ENCODE measurements at regions not wholly inside any gene's neighbourhood (a gene's known extent, or its start where the extent isn't known, plus 50 kb on each side); places are given as distances from the start of the nearest gene placed in this dataset.

DNA sequence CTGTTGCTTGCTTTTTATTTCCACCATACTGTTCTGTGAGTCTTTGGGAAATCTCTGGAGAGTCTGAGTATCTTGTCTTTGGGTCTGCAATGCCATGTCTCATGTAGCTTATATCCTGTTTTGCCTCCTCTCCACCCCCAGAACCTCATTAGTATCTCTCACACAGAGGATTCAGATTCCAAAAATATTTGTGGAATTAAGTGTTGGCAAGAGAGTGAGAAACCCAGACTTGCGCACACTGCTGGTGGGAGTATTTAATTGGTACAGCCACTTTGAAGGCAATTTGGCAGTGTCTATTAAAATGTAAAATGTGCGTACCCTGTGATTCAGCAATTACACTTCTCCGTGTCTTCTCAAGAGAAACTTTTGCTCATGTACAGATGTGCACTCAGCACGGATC, 68.6 kb downstream of the ZNF621 start:
- DNase-seq (ENCODE audit: low read depth), result no peak

DNA sequence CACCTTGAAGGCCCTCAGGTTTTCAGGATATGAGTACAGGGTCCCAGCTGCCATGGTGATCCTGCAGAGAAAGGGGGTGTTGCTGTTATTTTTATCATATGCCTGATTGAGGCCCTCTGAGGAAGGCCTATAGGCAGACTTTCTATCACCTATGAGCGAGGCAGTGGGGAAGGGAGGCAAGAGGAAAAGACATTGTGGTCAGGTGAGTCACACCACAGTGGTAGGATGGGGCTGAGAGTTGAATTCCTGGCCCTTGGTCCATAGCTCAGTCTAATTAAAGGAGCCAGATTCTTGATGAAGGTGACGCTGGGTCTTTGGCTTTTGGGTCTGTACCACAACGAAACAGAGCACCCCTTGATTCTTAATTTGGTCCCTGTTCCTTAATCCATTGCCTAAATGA, 72.7 kb downstream of the ZNF621 start:
- no peak for DNase-seq (ENCODE audit: low read depth)

- DNase-seq (ENCODE audit: low read depth), result no peak
Measured at GRCh38 chr3:40598338-40598737, 73.6 kb downstream of the ZNF621 start.

DNA sequence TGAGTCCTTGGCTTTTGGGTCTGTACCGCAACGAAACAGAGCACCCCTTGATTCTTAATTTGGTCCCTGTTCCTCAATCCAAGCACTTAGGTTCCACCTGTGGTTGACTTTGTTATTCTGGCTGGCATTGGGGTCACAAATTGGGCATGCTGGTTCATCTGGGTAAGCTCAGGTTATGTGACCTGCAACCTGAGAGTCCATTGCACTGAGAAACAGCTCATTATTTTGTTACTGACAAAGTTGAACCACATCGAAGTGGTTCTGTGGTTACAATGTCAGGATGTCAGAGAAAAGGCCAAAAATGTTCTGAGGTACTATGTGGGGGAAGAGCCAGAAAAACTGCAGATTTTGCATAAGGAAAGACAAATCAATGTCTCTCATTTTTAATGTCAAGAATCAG, 74.2 kb downstream of the ZNF621 start:
- DNase-seq (ENCODE audit: low read depth), result no peak

GRCh38 chr3:40602778-40603385, 78.1 kb downstream of the ZNF621 start:
- no peak for DNase-seq (ENCODE audit: low read depth)

DNA sequence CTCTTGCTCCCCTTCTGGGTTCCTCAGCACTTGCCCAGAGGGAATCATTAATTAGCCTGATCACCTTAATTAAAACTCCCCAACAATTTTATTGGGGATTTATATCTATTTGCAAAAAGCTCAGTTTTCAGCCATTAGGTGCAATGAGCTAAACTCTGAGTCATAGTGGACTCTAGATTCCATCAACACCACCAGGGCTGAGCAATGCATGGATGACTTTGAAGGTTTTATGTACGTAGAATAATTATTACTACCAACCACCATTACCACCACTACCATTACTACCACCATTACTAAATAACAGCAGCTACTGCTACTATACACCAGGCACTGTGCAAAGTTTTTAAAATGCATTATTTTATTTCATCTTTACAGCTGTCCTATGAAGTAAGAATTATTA, 81.2 kb downstream of the ZNF621 start:
- no peak for DNase-seq (ENCODE audit: low read depth)

GRCh38 chr3:40608091-40608490, 83.3 kb downstream of the ZNF621 start:
- no peak for DNase-seq (ENCODE audit: low read depth)

GRCh38 chr3:40613306-40613705, 88.5 kb downstream of the ZNF621 start:
- no peak for DNase-seq (ENCODE audit: low read depth)

GRCh38 chr3:40615110-40615915, 90.6 kb downstream of the ZNF621 start:
- no peak for DNase-seq (ENCODE audit: low read depth)

DNA sequence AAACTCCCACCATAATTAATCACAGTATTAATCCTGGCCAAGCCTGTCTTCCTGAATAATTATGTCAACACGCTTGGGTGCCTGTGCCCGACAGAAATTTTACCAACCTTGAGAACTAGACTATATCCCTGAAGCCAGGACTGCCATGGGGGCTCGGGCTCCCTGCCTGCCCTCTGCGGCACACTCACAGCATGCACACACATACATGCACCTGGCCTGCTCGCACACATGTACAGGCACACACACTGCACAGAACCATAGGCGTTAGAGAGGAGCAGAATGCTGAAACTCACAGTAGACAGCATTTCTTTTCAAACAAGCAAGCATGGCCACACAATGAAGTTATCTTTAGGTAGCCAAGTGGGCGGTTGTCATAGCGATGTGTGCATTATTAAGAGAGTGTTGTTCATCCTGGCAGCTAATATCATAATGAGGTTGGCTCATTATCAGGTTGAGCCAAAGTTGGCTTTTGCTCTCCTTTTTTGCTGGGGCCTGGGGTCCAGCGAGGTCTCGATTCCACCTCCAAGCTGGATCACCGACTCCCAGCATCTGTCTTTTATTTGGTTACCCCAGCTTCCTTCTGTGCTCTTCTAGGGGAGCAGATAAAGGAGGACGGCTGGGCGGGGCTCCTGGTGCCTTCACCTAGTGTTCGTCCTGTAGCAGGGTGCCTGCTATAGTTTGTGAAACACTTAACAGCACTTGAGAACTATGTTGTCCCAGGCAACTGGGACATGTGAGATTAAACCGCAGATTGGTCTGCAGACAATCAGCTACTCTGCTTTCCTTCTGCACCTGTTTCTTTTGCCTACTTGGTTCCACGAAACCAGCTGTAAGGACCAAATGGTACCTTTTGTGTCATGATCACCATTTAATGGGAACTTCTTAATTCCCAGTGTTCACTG, 91.4 kb downstream of the ZNF621 start:
- no peak for DNase-seq (ENCODE audit: low read depth)

DNA sequence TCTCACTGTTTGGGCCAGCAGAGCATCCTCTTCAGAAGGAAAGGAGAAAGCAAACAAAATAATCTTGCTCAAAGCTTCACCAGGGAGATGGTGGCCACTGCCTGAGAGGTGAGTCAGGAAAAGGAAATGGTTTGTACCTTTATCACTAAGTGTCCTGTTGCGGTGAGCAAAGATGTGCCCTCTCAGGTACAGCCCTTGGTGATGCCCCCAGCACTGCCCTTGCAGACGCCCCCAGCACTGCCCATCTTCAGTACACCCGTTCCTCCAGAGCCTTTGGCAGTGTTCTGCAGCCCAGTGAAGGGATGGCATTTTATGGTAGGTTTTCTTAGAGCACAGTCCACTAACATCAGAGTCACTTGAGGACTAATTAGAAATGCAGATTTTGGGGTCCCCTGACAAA, 92.3 kb downstream of the ZNF621 start:
- no peak for DNase-seq (ENCODE audit: low read depth)

GRCh38 chr3:40618158-40618557, 93.4 kb downstream of the ZNF621 start:
- no peak for DNase-seq (ENCODE audit: low read depth)

GRCh38 chr3:40620151-40620550, 95.4 kb downstream of the ZNF621 start:
- no peak for DNase-seq (ENCODE audit: low read depth)

DNA sequence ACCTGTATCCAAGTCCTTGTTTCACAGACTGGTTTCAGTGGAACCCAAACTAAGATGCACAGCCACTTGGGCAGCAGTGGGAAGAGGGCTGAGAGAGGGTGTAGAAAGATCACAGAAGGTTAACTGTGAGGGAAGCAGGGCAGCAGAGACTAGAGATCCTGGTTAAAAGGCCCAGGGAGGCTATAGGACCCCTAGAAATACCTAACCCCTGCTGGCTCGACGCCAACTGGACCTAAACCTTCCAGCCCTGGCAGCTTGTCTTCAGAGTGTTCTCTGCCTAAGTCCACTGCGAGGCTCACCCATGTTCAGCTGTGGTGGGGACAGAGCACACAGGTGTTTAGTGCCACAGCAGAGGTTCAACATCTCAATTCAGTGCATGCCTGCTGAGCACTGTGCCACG, 96.5 kb downstream of the ZNF621 start:
- DNase-seq (ENCODE audit: low read depth), result no peak

GRCh38 chr3:40623567-40623966, 98.8 kb downstream of the ZNF621 start:
- no peak for DNase-seq (ENCODE audit: low read depth)

GRCh38 chr3:40624189-40624769, 99.5 kb downstream of the ZNF621 start:
- DNase-seq (ENCODE audit: low read depth), result no peak

- no peak for DNase-seq (ENCODE audit: low read depth)
Measured at GRCh38 chr3:40627095-40627494, 102.3 kb downstream of the ZNF621 start.

- DNase-seq (ENCODE audit: low read depth), result no peak
Measured at GRCh38 chr3:40628984-40629383, 104.2 kb downstream of the ZNF621 start.

- no peak for DNase-seq (ENCODE audit: low read depth)
Measured at GRCh38 chr3:40631341-40631995, 106.7 kb downstream of the ZNF621 start.

DNA sequence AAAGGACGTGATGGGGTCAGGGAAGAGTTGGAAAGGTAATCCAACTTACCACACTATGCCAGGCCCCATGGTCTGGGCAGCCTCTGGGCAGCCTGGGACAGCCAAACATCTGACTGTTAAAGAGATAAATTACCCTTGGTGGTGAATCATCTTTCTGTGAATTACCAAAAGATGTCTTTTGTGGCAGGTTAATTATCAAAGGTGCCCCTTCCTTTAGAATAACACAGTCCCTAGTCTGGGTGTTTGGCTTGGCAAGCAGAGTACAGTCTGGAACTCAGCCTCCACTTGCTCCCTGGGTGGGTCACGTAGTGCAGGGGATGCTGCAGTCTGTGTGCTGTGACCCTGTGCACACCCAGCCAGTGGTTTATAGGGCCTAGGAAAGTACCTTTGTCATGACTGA, 113.1 kb downstream of the ZNF621 start:
- DNase-seq (ENCODE audit: low read depth), result no peak

DNA sequence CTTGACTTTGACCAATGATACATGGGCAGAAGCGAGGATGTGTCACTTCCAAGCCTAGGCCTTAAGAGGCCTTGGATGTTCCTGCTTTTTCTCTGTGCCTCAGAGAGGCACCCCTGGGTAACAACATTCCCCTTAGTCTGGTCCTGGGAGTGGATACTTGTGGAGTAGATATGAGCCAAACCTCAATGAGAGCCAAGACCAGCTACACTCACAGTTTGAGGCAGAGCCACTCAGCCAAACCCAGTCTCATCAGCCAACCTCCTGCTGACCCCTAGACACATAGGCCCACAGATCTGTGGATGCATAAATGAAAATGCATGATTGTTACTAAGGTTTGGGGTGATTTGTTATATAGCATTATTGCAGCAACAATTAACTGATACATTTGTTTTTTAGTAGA, 114.2 kb downstream of the ZNF621 start:
- no peak for DNase-seq (ENCODE audit: low read depth)

GRCh38 chr3:40642812-40643211, 118.1 kb downstream of the ZNF621 start:
- no peak for DNase-seq (ENCODE audit: low read depth)
